Right ventricle myocardium superior (tissue), 1 donor: ENCODE measurements at regions not wholly inside any gene's neighbourhood (a gene's known extent, or its start where the extent isn't known, plus 50 kb on each side); places are given as distances from the start of the nearest gene placed in this dataset.
A peak's percentile ranks its signal among the peaks of the same experiment; 100 is the strongest.
"Not testable (repeated sequence)": the region's sequence is repeated elsewhere in the genome, so short reads cannot be mapped to it uniquely, and the experiment has no call there.

Experiments used
- ATAC-seq: fragments of 200-7000 bp; cut with Tn5 transposase; one replicate; pipeline ENCODE4 v1.9.1; 2020; ENCODE audit warnings: mild to moderate bottlenecking; ENCODE audit not compliant: poor library complexity
- DNase-seq: peaks from one replicate; pipeline ENCODE4 v3.0.0-alpha.2; 2020
- intact Hi-C: fragments of 100-400 bp; cut with DNase I; formaldehyde crosslinking; loops from one replicate; pipeline ENCODE4 v1.11.2; 2022
- donor health status: DM: no; HTN: yes; CAD: no; lungs with severe emphysema.

- intact Hi-C loops: no loop called here
- DNase-seq: no peak
- ATAC-seq: no peak
These were observed 896.5 kb downstream of the UQCRFS1 start for GRCh38 chr19:28316464-28316863.

DNA sequence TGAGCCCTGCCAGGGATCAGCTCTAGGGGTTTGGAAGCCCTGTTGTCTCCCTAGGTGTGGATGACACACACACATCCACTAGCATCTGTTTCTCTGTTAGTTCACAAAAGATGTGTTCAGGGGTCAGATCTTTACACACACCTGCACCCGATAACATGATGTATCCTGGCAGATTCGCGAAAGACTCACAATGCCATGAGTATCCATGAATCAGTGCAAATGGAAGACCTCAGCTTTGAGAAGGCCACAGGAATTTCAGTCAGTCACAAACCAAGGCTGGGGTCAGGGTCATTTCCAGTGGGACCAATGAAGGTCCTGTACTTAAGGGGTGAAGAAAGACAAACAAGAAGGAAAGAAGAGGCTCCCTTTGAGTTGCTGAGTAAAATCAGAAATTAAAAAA is 898.2 kb downstream of the UQCRFS1 start:
- DNase-seq: no peak
- ATAC-seq: no peak
- intact Hi-C loops: no loop called here

- DNase-seq (no peak), ATAC-seq (no peak)
- intact Hi-C loops: no loop called here
These were observed 898.7 kb downstream of the UQCRFS1 start for GRCh38 chr19:28314287-28314686.

DNA sequence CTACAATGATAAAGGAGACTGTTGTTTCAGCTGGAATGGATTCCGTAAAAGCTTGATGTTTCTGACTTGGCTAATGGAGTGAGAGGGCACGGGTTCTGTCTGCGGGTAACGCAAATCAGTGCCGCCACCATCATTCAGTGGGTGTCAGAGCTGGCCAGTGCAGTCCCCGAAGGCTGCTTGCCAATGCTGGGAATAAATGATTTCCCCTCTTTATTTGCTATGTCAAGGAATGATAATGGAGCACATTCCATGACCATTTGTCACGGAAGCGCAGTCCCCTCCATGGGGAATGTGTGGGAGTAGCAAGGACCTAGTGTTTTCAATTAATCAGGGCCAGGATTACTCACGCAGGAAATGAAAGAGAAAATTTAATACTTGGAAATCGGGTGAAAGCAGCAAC is 899.3 kb downstream of the UQCRFS1 start:
- peak; percentile 80 for ATAC-seq
- no peak for DNase-seq
- intact Hi-C loops: no loop called here

DNA sequence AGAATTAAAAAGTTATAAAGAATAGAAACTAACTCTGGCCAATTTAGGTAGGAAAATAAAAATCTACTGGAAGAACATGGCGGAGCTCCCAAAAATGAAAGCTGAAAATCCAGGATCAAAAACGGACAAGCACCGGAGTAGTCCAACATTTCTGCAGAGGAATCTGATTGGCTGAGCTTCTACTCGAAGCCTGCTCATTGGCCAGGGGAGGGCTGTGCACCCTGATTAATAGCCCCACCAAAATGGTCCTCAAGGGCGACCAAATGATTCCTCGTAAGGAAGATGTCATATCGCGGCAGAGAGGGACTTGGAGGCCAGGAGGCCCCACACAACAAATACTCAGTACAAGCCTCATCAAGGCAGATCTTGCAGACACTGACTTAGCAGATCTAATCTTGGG is 900.7 kb downstream of the UQCRFS1 start:
- intact Hi-C loops: no loop called here
- DNase-seq (no peak), ATAC-seq (no peak)

DNA sequence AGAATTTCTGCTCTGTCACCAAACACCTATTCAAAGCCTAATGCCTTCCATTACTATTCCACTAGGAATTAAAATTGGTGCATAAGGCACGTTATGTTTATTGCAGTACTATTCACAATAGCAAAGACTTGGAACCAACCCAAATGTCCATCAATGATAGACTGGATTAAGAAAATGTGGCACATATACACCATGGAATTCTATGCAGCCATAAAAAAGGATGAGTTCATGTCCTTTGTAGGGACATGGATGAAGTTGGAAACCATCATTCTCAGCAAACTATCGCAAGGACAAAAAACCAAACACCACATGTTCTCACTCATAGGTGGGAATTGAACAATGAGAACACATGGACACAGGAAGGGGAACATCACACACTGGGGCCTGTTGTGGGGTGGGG is 902.1 kb downstream of the UQCRFS1 start:
- DNase-seq, intact Hi-C loops, ATAC-seq: not testable (repeated sequence)

GRCh38 chr19:28309070-28309469 is 903.9 kb downstream of the UQCRFS1 start:
- intact Hi-C loops: no loop called here
- ATAC-seq (peak; percentile 53), DNase-seq (no peak)

- intact Hi-C loops: no loop called here
- ATAC-seq: no peak
- no peak for DNase-seq
These were observed 905.0 kb downstream of the UQCRFS1 start for GRCh38 chr19:28307963-28308362.

GRCh38 chr19:28307487-28307886 is 905.5 kb downstream of the UQCRFS1 start:
- intact Hi-C loops: no loop called here
- no peak for DNase-seq
- peak; percentile 53 for ATAC-seq

GRCh38 chr19:28305513-28305912 is 907.4 kb downstream of the UQCRFS1 start:
- DNase-seq: no peak
- ATAC-seq: no peak
- intact Hi-C loops: no loop called here

DNA sequence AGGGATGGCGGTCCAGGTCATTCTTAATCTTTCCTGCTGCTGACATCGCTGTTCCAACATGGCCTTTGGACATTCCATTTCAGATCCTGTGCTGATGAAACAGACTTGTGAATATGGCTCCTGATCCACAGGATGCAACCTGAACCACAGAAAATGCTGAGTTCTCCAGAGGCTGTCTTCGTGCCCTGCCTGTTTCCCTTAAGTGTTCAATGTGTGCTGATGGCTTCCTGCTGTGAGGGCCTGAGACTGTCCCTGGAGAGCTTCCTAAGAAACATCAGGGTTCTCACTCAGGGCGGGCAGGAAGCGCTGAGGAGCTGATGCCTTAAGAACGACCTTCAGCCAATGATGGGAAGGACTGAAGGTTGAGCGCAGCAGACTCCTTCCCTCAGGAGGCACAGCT is 909.4 kb downstream of the UQCRFS1 start:
- ATAC-seq (no peak), DNase-seq (no peak)
- intact Hi-C loops: no loop called here

- intact Hi-C loops: no loop called here
- DNase-seq (no peak), ATAC-seq (no peak)
These were observed 911.0 kb downstream of the UQCRFS1 start for GRCh38 chr19:28301961-28302360.

- DNase-seq (no peak), ATAC-seq (no peak)
- intact Hi-C loops: no loop called here
These were observed 911.5 kb downstream of the UQCRFS1 start for GRCh38 chr19:28301463-28301862.

GRCh38 chr19:28299649-28300048 is 913.3 kb downstream of the UQCRFS1 start:
- intact Hi-C loops: no loop called here
- ATAC-seq: no peak
- no peak for DNase-seq

DNA sequence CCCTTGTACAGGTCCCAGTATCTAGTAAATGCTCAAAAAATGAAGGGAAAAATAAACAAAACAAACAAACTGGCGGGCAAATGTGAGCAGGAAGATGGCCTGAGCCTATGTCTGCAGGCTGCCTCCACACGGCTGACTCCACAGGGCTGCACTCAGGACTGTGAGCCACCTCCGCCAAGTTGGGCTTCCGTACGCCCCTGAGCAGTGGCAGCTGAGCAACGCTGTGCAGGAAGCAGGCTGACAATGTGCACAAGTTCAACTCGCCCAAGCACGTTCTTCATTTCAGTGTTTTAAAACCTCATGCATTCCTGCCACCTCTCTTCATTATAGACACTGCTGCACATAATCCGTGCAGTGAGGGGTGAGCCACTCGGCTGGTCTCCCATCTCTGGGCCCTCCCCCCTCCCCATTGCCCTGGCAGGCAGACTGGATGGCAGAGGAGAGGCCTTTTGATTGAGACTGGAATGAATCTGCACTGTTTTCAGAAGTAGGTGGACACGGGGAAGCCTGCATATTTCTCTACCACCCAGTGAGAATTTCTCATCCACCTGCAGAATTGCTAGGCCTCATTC is 915.3 kb downstream of the UQCRFS1 start:
- intact Hi-C loops: no loop called here
- DNase-seq (no peak), ATAC-seq (no peak)

DNA sequence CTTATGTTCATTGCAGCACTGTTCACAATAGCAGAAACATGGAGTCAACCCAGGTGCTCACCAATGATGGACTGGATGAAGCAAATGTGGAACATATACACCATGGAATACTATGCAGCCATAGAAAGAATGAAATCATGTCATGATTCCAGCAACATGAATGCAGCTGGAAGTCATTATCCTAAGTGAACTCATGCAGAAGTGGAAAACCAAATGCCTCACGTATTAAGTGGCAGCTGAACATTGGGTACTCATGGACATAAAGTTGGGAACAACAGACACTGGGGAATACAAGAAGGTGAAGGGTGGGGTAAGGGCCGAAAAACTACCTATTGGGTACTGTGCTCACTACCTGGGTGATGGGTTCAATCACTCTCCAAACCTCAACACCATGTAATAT is 915.9 kb downstream of the UQCRFS1 start:
- ATAC-seq (no peak), DNase-seq (no peak)
- intact Hi-C loops: no loop called here

DNA sequence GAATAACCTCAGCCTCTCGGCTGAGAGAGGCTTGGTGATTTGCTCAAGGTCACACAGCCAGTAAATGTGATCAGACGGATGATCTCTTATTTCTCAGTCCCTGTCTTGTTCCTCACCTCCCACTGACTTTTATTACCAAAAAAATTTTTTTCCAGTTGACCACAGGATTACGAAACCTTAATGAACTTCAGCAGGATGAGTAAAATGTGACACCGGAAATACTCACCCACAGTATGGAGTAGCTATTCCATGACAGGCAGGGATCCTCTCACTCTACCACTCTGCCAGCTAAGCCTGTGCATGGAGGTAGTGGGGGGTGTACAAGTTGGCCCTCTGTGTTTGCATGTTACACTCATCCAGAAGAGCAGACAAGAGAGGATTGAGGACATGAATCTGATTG is 916.4 kb downstream of the UQCRFS1 start:
- no peak for DNase-seq
- intact Hi-C loops: no loop called here
- no peak for ATAC-seq

GRCh38 chr19:28294975-28295374 is 918.0 kb downstream of the UQCRFS1 start:
- ATAC-seq, DNase-seq, intact Hi-C loops: not testable (repeated sequence)

DNA sequence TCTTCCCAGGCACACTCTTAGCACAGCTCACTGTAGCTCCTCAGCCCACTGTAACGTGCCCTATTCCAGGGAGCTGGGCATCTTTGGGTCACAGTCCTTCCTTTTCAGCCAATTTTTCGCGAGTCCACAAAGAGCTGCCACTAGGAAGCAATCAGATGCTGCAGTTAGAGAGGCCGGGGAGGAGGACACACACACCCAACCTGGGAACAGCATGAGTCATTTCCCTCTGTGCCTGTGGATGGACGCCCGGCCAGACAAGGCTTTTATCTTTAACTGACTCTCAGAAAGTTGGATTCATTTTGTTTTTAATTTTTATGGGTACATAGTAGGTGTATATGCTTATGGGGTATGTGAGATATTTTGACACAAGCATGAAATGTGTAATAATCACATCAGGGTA is 918.6 kb downstream of the UQCRFS1 start:
- DNase-seq: no peak
- ATAC-seq: peak; percentile 73
- intact Hi-C loops: no loop called here

DNA sequence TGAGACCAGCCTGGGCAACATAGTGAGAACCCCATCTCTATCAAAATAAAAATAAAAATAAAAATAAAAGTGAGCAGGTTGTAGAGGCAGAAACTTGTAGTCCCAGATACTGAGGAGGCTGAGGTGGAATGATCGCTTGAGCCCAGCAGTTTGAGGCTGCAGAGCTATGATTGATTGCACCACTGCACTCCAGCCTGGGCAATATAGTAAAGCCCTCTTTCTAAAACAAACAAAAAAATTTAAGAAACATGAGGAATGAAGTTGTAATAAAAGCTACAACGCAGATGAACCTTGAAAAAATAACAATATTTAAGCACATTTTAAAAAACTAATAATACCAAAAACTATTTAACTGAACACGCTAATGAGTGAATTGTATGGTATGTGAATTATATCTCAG is 919.3 kb downstream of the UQCRFS1 start:
- ATAC-seq (no peak), DNase-seq (no peak)
- intact Hi-C loops: no loop called here

DNA sequence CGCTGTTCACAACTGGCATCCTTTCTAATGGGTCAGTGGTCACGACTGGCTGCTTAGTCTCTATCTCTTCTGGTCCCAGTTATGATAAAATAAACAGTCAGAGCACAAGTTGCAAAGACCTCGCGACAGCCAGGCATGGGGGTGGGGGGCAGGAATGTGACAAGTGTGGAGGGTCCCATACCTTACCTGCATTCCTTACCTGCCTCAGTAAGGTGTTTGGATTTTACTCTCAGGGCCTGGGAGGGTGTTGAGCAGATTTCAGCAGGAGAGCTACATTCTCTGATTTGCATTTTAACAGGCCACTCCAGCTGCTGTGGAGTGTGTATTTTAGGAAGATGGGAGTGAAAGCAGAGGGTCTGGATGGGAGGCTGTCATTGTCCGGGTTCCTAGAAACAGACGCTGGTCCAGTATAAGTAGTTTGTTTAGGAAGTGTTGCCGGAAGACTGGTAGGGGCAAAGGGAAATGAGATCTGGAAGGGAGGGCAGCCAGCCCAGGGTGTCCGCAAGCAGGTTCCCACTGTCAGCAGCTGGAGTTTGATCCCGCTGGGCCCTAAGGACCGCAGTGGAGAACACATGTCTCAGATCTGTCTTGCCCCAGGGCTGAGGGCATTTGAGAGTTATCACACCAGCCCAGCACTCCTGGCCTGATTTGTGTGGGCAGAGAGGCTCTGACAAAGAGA is 920.0 kb downstream of the UQCRFS1 start:
- intact Hi-C loops: no loop called here
- DNase-seq (no peak), ATAC-seq (no peak)
